K562 (cell line): ENCODE measurements at regions not wholly inside any gene's neighbourhood (a gene's known extent, or its start where the extent isn't known, plus 50 kb on each side); places are given as distances from the start of the nearest gene placed in this dataset.

Source experiments
- BCOR ChIP-seq: fragments of 450-650 bp; IDR thresholded peaks from 2 replicates; pipeline ENCODE4 v1.6.1; 2016
- CBFA2T3 ChIP-seq: fragments of 450-650 bp; IDR thresholded peaks from 2 replicates; pipeline ENCODE4 v1.6.1; 2017
- FOXA3 ChIP-seq, 2 experiments: fragments of 450-650 bp in 1 of 2; sonication (generic) in 1 of 2; formaldehyde crosslinking; IDR thresholded peaks in 1 of 2; conservative IDR thresholded peaks in 1 of 2; 2 replicates each; pipeline versions ENCODE4 v1.4.0 to v1.8.0; 2020 to 2022; ENCODE audit warnings: mild to moderate bottlenecking in 2 of 2, missing genetic modification reagents in 1 of 2
- JUN ChIP-seq, 2 experiments: sonication (generic) in 1 of 2; formaldehyde crosslinking in 1 of 2; IDR thresholded peaks; 2 replicates each; pipeline versions ENCODE4 v1.6.1 to v1.8.0; 2012 to 2022; ENCODE audit warnings: borderline replicate concordance in 2 of 2, mild to moderate bottlenecking in 2 of 2, improper control_type of control experiment in 1 of 2, low read depth in 1 of 2, low read length in 1 of 2, missing genetic modification reagents in 1 of 2
- L3MBTL2 ChIP-seq: fragments of 450-650 bp; IDR thresholded peaks from 2 replicates; pipeline ENCODE4 v1.6.1; 2016; ENCODE audit warnings: mild to moderate bottlenecking, moderate library complexity
- MBD2 ChIP-seq: sonication (generic); IDR thresholded peaks from 2 replicates; pipeline ENCODE4 v1.6.1; 2016; ENCODE audit warnings: low read depth, borderline replicate concordance
- MEIS2 ChIP-seq: fragments of 450-650 bp; IDR thresholded peaks from 2 replicates; pipeline ENCODE4 v1.6.1; 2014; ENCODE audit warnings: mild to moderate bottlenecking; ENCODE audit not compliant: partially characterized antibody
- NFYB ChIP-seq: IDR thresholded peaks from 2 replicates; pipeline ENCODE4 v1.6.1; 2011; ENCODE audit warnings: mild to moderate bottlenecking, moderate library complexity; ENCODE audit not compliant: insufficient read length; ENCODE audit errors: extremely low read depth
- ZBTB33 ChIP-seq: sonication (generic); formaldehyde crosslinking; IDR thresholded peaks from 2 replicates; pipeline ENCODE4 v1.8.1; 2023; ENCODE audit warnings: mild to moderate bottlenecking, missing genetic modification reagents
- ZNF695 ChIP-seq: fragments of 450-650 bp; formaldehyde crosslinking; IDR thresholded peaks from 2 replicates; pipeline ENCODE4 v1.4.0; 2020; ENCODE audit warnings: mild to moderate bottlenecking, moderate library complexity
- ZNF77 ChIP-seq: fragments of 250-450 bp; sonication (Bioruptor Pico); IDR thresholded peaks from 2 replicates; pipeline ENCODE4 v1.5.0; 2020
- ZNF79 ChIP-seq: fragments of 250-450 bp; sonication (Bioruptor Pico); IDR thresholded peaks from 2 replicates; pipeline ENCODE4 v1.4.0; 2020; ENCODE audit warnings: low read depth, mild to moderate bottlenecking, moderate library complexity
- TF ChIP-seq, protein P1 (sequence below): fragments of 250-450 bp; sonication (Bioruptor Pico); IDR thresholded peaks from 2 replicates; pipeline ENCODE4 v1.8.0; 2022; ENCODE audit warnings: inconsistent platforms, mild to moderate bottlenecking, moderate library complexity, borderline replicate concordance
- TF ChIP-seq, protein P2 (sequence below), 2 experiments: fragments of 450-650 bp; formaldehyde crosslinking in 1 of 2; IDR thresholded peaks; 2 replicates each; pipeline versions ENCODE4 v1.4.0 to v1.6.1; 2014 to 2020; ENCODE audit warnings: mild to moderate bottlenecking in 2 of 2, borderline replicate concordance in 1 of 2, low read depth in 1 of 2
- TF ChIP-seq, protein P3 (sequence below): fragments of 450-650 bp; conservative IDR thresholded peaks from 2 replicates; pipeline ENCODE4 v1.6.1; 2016; ENCODE audit warnings: missing genetic modification characterization, low read depth, mild to moderate bottlenecking, missing compliant biosample characterization, moderate library complexity

- TF ChIP-seq, protein P1, sequence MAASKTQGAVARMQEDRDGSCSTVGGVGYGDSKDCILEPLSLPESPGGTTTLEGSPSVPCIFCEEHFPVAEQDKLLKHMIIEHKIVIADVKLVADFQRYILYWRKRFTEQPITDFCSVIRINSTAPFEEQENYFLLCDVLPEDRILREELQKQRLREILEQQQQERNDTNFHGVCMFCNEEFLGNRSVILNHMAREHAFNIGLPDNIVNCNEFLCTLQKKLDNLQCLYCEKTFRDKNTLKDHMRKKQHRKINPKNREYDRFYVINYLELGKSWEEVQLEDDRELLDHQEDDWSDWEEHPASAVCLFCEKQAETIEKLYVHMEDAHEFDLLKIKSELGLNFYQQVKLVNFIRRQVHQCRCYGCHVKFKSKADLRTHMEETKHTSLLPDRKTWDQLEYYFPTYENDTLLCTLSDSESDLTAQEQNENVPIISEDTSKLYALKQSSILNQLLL (CRISPR knock-in tag): no peak
- TF ChIP-seq MBD2 (no peak), FOXA3 (CRISPR knock-in tag; conservative IDR thresholded peaks at IDR 0.05 in 1 of 2, IDR thresholded peaks at IDR 0.05 in 1 of 2) (no peak), MEIS2 (peak; percentile 20), CBFA2T3 (no peak; the same call in 1 of the 2 replicates), JUN (IDR thresholded peaks at IDR 0.05; ENCODE audit: borderline replicate concordance, low read depth, low read length) (peak; percentile 43; the same call in 1 of the 2 replicates), JUN (CRISPR knock-in tag; IDR thresholded peaks at IDR 0.05; ENCODE audit: borderline replicate concordance) (no peak), ZBTB33 (CRISPR knock-in tag) (no peak), BCOR (no peak), ZNF77 (no peak), NFYB (no peak), ZNF79 (CRISPR knock-in tag) (no peak), ZNF695 (CRISPR knock-in tag) (no peak), L3MBTL2 (no peak)
- TF ChIP-seq, protein P2, sequence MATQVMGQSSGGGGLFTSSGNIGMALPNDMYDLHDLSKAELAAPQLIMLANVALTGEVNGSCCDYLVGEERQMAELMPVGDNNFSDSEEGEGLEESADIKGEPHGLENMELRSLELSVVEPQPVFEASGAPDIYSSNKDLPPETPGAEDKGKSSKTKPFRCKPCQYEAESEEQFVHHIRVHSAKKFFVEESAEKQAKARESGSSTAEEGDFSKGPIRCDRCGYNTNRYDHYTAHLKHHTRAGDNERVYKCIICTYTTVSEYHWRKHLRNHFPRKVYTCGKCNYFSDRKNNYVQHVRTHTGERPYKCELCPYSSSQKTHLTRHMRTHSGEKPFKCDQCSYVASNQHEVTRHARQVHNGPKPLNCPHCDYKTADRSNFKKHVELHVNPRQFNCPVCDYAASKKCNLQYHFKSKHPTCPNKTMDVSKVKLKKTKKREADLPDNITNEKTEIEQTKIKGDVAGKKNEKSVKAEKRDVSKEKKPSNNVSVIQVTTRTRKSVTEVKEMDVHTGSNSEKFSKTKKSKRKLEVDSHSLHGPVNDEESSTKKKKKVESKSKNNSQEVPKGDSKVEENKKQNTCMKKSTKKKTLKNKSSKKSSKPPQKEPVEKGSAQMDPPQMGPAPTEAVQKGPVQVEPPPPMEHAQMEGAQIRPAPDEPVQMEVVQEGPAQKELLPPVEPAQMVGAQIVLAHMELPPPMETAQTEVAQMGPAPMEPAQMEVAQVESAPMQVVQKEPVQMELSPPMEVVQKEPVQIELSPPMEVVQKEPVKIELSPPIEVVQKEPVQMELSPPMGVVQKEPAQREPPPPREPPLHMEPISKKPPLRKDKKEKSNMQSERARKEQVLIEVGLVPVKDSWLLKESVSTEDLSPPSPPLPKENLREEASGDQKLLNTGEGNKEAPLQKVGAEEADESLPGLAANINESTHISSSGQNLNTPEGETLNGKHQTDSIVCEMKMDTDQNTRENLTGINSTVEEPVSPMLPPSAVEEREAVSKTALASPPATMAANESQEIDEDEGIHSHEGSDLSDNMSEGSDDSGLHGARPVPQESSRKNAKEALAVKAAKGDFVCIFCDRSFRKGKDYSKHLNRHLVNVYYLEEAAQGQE (IDR thresholded peaks at IDR 0.05; ENCODE audit: borderline replicate concordance): no peak
- TF ChIP-seq, protein P2 (CRISPR knock-in tag; IDR thresholded peaks at IDR 0.05; ENCODE audit: low read depth): no peak
- TF ChIP-seq, protein P3, sequence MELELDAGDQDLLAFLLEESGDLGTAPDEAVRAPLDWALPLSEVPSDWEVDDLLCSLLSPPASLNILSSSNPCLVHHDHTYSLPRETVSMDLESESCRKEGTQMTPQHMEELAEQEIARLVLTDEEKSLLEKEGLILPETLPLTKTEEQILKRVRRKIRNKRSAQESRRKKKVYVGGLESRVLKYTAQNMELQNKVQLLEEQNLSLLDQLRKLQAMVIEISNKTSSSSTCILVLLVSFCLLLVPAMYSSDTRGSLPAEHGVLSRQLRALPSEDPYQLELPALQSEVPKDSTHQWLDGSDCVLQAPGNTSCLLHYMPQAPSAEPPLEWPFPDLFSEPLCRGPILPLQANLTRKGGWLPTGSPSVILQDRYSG (tag): no peak
These were observed 93.2 kb downstream of the TBX19 start (continued) for GRCh38 chr1:168373869-168374268.
